Heart left ventricle (tissue), 16 donors: ENCODE measurements at regions not wholly inside any gene's neighbourhood (a gene's known extent, or its start where the extent isn't known, plus 50 kb on each side); places are given as distances from the start of the nearest gene placed in this dataset.

ENCODE experiments used
- ATAC-seq, 4 donors: fragments of 200-7000 bp; cut with Tn5 transposase; one replicate each; pipeline ENCODE4 v1.9.1; 2020 to 2022; ENCODE audit warnings: moderate library complexity in 4 of 4, mild to moderate bottlenecking in 3 of 4, moderate number of reproducible peaks in 1 of 4
- DNase-seq, 5 donors: peaks; one replicate each; pipeline ENCODE4 v3.0.0-alpha.2; 2020
- H3K27ac ChIP-seq, 12 donors: fragments of 200-600 bp; sonication (generic) in 4 of 12; one replicate each; pipeline versions ENCODE4 v1.5.0 to v1.8.0; 2016 to 2022; ENCODE audit warnings: mild to moderate bottlenecking in 2 of 12
- H3K27me3 ChIP-seq, 9 donors: fragments of 200-600 bp; sonication (generic) in 2 of 9; one replicate each; pipeline versions ENCODE4 v1.5.1 to v1.8.0; 2016 to 2022; ENCODE audit warnings: mild to moderate bottlenecking in 3 of 9
- H3K36me3 ChIP-seq, 9 donors: fragments of 200-600 bp; sonication (generic) in 2 of 9; one replicate each; pipeline versions ENCODE4 v1.5.0 to v1.8.0; 2018 to 2022; ENCODE audit warnings: mild to moderate bottlenecking in 2 of 9
- H3K4me1 ChIP-seq, 12 donors: fragments of 200-600 bp; sonication (generic) in 4 of 12; one replicate each; pipeline versions ENCODE4 v1.5.0 to v1.8.0; 2016 to 2022; ENCODE audit warnings: mild to moderate bottlenecking in 3 of 12
- H3K4me3 ChIP-seq, 12 donors: fragments of 200-600 bp; sonication (generic) in 4 of 12; one replicate each; pipeline versions ENCODE4 v1.5.0 to v1.8.0; 2017 to 2022; ENCODE audit warnings: mild to moderate bottlenecking in 9 of 12, moderate library complexity in 4 of 12
- H3K9me3 ChIP-seq, 12 donors: fragments of 200-600 bp; sonication (generic) in 4 of 12; one replicate each; pipeline versions ENCODE4 v1.5.0 to v1.8.0; 2016 to 2022; ENCODE audit warnings: mild to moderate bottlenecking in 1 of 12
- POLR2A ChIP-seq, 2 donors: fragments of 450-650 bp; IDR thresholded peaks; one replicate each; pipeline ENCODE4 v1.6.1; 2017; ENCODE audit warnings: antibody characterized with exemption in 2 of 2, mild to moderate bottlenecking in 2 of 2, moderate library complexity in 2 of 2
- WGBS, 4 donors: extraction: QIAGEN DNeasy Blood & Tissue Kit in 2 of 4; methylation state at CpG; one replicate each; pipeline versions ENCODE4 v1.1.5 to v1.1.7; 2013 to 2018; 5-methylcytosine and 5-hydroxymethylcytosine counted together
- intact Hi-C, 10 donors: fragments of 100-400 bp; cut with DNase I; formaldehyde crosslinking; loops; one replicate each; pipeline versions ENCODE4 v1.11.1 to v1.14.2; 2022
- TF ChIP-seq, protein P1 (sequence below), 12 donors: fragments of 200-600 bp; sonication (generic) in 4 of 12; IDR thresholded peaks; one replicate each; pipeline versions ENCODE4 v1.5.0 to v1.8.0; 2018 to 2022; ENCODE audit warnings: antibody characterized with exemption in 12 of 12, mild to moderate bottlenecking in 5 of 12
- donor health status: ischemic (EF 13 %, LVEDD 7.1; RV severe dilation, severe dysfunction).
- donor health status: healthy with polysubstance abuse.
- donor health status: DM: no; HTN: yes; CAD: no.
- donor health status: DM: no; HTN: no; CAD: no.
- donor health status: ischemic (EF 25% LVEDD 6.9; RV normal size, moderate dysfunction).
- donor health status: ischemic (EF 25% LVEDD 5.7; RV mildly dilated, moderate dysfunction).
- donor health status: healthy.
- donor health status: DM: yes; HTN: yes; CAD: no.
- donor health status: ischemic (EF 35%, LVEDD 5.7; RV mildly dilated, moderate dysfunction).
- donor health status: nonischemic (EF 11% LVEDD 7.7; RV severe dilation, severe dysfunction).
- donor health status: DM: yes; HTN: yes; CAD: no.
- donor health status: PGD.
- donor health status: ischemic (EF 29% LVEDD 5.4; RV normal size, mild dysfunction).
- donor health status: nonischemic (EF 23%, LVEDD 6.1; RV moderate dilation, normal function).

DNA sequence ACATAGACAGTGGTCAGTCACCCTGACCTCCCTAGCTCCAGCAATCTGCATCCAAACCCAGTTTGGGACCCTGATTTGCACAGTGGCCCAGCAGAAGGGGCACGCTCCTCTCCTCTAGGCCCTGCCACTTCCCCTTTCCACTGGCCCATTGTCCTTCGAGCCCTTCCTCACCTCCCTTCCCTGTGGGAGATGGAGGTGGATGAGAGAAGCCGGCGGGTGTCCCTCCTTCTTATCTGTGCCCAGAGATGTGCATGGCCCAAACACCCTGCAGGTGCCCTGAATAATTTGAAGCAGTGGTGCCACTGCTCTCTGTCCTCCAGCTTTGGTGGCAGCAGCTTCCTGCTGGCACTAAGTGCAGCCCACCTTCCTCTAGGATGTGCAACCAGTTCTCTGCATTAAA lies 140.0 kb downstream of the BARX1 start:
- DNase-seq: no peak
- H3K27me3 ChIP-seq: peaks cover 0 to 49% (median 11%) of the 10 kb centered on the region in 9 donors
- TF ChIP-seq, protein P1, sequence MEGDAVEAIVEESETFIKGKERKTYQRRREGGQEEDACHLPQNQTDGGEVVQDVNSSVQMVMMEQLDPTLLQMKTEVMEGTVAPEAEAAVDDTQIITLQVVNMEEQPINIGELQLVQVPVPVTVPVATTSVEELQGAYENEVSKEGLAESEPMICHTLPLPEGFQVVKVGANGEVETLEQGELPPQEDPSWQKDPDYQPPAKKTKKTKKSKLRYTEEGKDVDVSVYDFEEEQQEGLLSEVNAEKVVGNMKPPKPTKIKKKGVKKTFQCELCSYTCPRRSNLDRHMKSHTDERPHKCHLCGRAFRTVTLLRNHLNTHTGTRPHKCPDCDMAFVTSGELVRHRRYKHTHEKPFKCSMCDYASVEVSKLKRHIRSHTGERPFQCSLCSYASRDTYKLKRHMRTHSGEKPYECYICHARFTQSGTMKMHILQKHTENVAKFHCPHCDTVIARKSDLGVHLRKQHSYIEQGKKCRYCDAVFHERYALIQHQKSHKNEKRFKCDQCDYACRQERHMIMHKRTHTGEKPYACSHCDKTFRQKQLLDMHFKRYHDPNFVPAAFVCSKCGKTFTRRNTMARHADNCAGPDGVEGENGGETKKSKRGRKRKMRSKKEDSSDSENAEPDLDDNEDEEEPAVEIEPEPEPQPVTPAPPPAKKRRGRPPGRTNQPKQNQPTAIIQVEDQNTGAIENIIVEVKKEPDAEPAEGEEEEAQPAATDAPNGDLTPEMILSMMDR (IDR thresholded peaks at IDR 0.05): no peak
- TF ChIP-seq POLR2A (IDR thresholded peaks at IDR 0.05): no peak
- ATAC-seq: no peak
- H3K36me3 ChIP-seq: no peaks in the 10 kb centered on the region
- H3K9me3 ChIP-seq: peaks cover 0 to 5% (median 0%) of the 10 kb centered on the region in 12 donors
- no peaks in the 10 kb centered on the region for H3K4me1 ChIP-seq
- H3K27ac ChIP-seq: no peak overlapping the region
- H3K4me3 ChIP-seq: no peak overlapping the region
- intact Hi-C loops: loop anchor here in 1 of 10 donors (10.0 kb wide), 1 partner anchor 140 kb away; the partner anchor contains the start of gene BARX1
- WGBS, 4 donors: 45 to 69% (median 65%) methylated on average over 4 of the region's 4 CpGs

DNA sequence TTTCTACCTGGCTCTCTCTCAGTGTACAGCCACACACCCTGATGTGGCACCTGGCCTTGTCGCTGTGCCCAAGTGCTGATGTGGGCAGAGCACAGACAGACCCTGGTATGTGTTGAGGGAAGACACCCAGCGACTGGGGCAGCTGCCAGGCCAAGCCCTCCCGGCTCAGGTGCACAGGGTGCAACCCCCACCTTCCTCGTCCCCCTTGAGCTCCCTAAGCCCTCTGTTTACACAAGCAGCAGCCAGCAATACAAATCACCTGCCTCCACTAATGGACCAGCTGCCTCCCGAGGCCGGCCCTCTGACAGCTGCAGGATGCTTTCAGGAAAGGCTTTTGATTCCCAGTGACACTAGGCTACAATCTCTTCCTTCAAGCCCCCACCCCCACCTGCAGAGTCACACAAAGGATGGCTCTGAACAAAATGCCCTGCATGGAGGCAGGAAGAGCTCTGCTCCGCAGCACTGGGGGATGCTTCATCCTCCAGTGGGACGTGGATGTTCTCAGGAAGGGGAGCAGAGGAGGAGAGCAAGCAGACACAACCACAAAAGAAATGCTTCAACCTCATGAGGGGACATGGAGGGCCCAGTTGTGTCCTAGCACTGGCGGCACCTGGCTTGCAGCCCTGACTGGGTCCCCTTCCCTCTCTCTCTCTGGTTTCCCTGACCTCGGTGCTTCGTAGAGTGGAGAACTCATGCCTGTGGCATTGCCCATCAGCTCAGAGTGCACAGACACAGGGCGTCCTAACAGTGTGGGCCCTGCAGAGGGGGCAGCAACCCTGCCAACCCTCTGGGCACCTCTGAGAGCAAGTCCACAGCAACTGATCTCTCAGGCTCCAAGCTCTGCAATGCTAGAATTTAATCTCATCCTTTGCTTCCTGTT lies 140.8 kb downstream of the BARX1 start:
- peaks cover 0 to 49% (median 9%) of the 10 kb centered on the region in 9 donors for H3K27me3 ChIP-seq
- H3K4me1 ChIP-seq: no peaks in the 10 kb centered on the region
- intact Hi-C loops: loop anchor here in 1 of 10 donors (10.0 kb wide), 1 partner anchor 140 kb away; the partner anchor contains the start of gene BARX1
- no peak overlapping the region for H3K4me3 ChIP-seq
- DNase-seq (no peak), ATAC-seq (peak in 1 of 4 donors; percentile 35)
- H3K27ac ChIP-seq: no peak overlapping the region
- no peak for TF ChIP-seq POLR2A (IDR thresholded peaks at IDR 0.05)
- TF ChIP-seq, protein P1 (IDR thresholded peaks at IDR 0.05): peak in 1 of 12 donors; percentile 13
- H3K9me3 ChIP-seq: peaks cover 0 to 5% (median 0%) of the 10 kb centered on the region in 12 donors
- WGBS, 4 donors: 23 to 38% (median 34%) methylated on average over 12 of the region's 12 CpGs
- no peaks in the 10 kb centered on the region for H3K36me3 ChIP-seq

DNA sequence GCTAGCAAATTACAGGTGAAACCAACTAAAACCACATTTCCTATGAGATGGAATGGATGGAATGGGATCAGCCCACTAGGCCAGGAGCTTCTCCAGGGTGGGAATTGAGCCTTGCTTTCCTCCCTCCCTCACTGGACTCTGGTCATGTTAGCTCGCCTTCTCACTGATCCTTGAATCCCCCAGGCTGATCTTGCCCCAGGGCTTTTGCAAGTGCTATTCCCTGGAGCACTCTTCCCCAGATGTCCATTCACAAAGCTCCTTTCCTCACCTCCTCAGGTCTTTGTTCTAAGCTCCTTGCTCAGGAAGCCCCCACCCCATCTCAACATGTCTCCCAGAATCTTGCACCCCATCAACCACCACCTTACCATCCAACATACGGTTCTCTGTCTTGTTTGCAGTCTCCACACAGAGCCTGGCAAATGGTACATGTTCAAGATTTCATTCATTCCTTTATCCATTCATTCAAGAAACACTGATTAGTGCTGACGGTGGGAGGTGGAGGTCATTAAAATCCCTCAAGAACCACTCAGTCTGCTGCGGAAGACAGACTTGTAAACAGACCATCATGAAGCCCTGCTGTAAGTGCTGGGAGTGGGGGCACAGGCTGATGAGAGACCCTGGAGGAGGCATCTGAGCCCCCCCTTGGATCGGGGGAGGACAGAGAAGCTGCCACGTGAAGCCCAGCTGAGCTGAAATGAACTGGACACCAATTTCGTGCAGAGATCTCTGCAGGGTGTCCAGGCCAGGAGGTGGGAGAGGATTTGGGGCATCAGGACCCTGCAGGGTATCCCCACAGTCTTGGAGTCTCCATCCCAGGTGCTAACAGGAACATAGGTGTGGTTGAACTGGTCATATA lies 141.7 kb downstream of the BARX1 start:
- Histone ChIP-seq H3K4me3 (no peak overlapping the region), H3K9me3 (peaks cover 0 to 5% (median 0%) of the 10 kb centered on the region in 12 donors), H3K27me3 (peaks cover 0 to 49% (median 6%) of the 10 kb centered on the region in 9 donors), H3K4me1 (no peaks in the 10 kb centered on the region), H3K36me3 (no peaks in the 10 kb centered on the region), H3K27ac (no peak overlapping the region)
- 42 to 52% (median 44%) methylated on average over 4 to 7 of the region's 7 CpGs for WGBS, 4 donors
- TF ChIP-seq, protein P1 (IDR thresholded peaks at IDR 0.05): no peak
- no peak for TF ChIP-seq POLR2A (IDR thresholded peaks at IDR 0.05)
- intact Hi-C loops: loop anchor here in 1 of 10 donors (10.0 kb wide), 1 partner anchor 141 kb away; the partner anchor contains the start of gene BARX1
- ATAC-seq (no peak), DNase-seq (no peak)

DNA sequence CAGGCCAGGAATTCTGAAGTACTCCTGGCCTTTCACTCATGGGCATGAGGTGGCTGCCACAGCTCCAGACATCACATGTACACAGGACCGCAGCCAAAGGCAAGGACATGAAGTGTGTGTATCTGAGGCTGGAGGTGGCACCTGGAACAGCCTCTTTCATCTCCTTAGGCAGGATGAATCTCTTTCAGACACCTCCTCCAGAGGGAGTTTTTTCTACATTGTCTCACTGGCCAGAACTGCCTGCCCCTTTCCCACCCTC lies 142.8 kb downstream of the BARX1 start:
- Histone ChIP-seq H3K4me3 (no peak overlapping the region), H3K4me1 (no peaks in the 10 kb centered on the region), H3K36me3 (no peaks in the 10 kb centered on the region), H3K27ac (no peak overlapping the region), H3K27me3 (peaks cover 0 to 49% (median 5%) of the 10 kb centered on the region in 9 donors), H3K9me3 (peaks cover 0 to 5% (median 0%) of the 10 kb centered on the region in 12 donors)
- no peak for TF ChIP-seq POLR2A (IDR thresholded peaks at IDR 0.05)
- TF ChIP-seq, protein P1 (IDR thresholded peaks at IDR 0.05): no peak
- WGBS, 4 donors: 89 to 100% (median 99%) methylated on average over 1 of the region's 1 CpG
- DNase-seq: no peak
- no peak for ATAC-seq
- intact Hi-C loops: loop anchor here in 1 of 10 donors (10.0 kb wide), 1 partner anchor 142 kb away; the partner anchor contains the start of gene BARX1
